Lower leg skin (tissue), 4 donors: ENCODE measurements at regions not wholly inside any gene's neighbourhood (a gene's known extent, or its start where the extent isn't known, plus 50 kb on each side); places are given as distances from the start of the nearest gene placed in this dataset.

Source experiments
- DNase-seq, 2 donors: peaks; one replicate each; pipeline ENCODE4 v3.0.0-alpha.2; 2019; ENCODE audit warnings: low spot score in 2 of 2
- H3K4me3 ChIP-seq: fragments of 200-600 bp; sonication (generic); 2 replicates; pipeline ENCODE4 v1.5.1; 2017; ENCODE audit warnings: mild to moderate bottlenecking, low read depth; ENCODE audit not compliant: poor library complexity, severe bottlenecking
- CTCF ChIP-seq, 3 donors: fragments of 450-650 bp; IDR thresholded peaks; one replicate each; pipeline ENCODE4 v1.5.1; 2016; ENCODE audit warnings: antibody characterized with exemption in 3 of 3, mild to moderate bottlenecking in 3 of 3, moderate library complexity in 2 of 3
- POLR2A ChIP-seq, 2 donors: fragments of 450-650 bp; IDR thresholded peaks; one replicate each; pipeline ENCODE4 v1.6.1; 2016 to 2017; ENCODE audit warnings: antibody characterized with exemption in 2 of 2, mild to moderate bottlenecking in 1 of 2, moderate library complexity in 1 of 2
- WGBS, 2 donors: methylation state at CpG; one replicate each; pipeline ENCODE4 v1.1.5; 2018; 5-methylcytosine and 5-hydroxymethylcytosine counted together
- intact Hi-C: fragments of 100-400 bp; cut with DNase I; formaldehyde crosslinking; loops from one replicate; pipeline ENCODE4 v1.15.0; 2023; ENCODE audit warnings: low total_unique reads

- intact Hi-C loops: no loop called here
- TF ChIP-seq POLR2A (IDR thresholded peaks at IDR 0.05) (no peak), CTCF (IDR thresholded peaks at IDR 0.05) (no peak)
- H3K4me3 ChIP-seq: no peak overlapping the region
- DNase-seq: no peak
- WGBS, 2 donors: 67 to 70% methylated on average over 3 of the region's 3 CpGs
Observed at GRCh38 chr2:82591718-82592117, 1867.4 kb downstream of the SUCLG1 start.

- intact Hi-C loops: no loop called here
- H3K4me3 ChIP-seq: no peak overlapping the region
- DNase-seq: no peak
- TF ChIP-seq CTCF (IDR thresholded peaks at IDR 0.05) (no peak), POLR2A (IDR thresholded peaks at IDR 0.05) (no peak)
Observed at GRCh38 chr2:82576656-82577055, 1882.4 kb downstream of the SUCLG1 start.

GRCh38 chr2:82539280-82539621 is 1919.8 kb downstream of the SUCLG1 start:
- no peak for TF ChIP-seq CTCF (IDR thresholded peaks at IDR 0.05)
- TF ChIP-seq POLR2A (IDR thresholded peaks at IDR 0.05): no peak
- no peak for DNase-seq
- 62 to 73% methylated on average over 3 of the region's 3 CpGs for WGBS, 2 donors
- intact Hi-C loops: no loop called here
- H3K4me3 ChIP-seq: no peak overlapping the region

- WGBS, 2 donors: 50 to 57% methylated on average over 1 of the region's 1 CpG
- intact Hi-C loops: no loop called here
- no peak overlapping the region for H3K4me3 ChIP-seq
- TF ChIP-seq POLR2A (IDR thresholded peaks at IDR 0.05): no peak
- DNase-seq: no peak
Observed at GRCh38 chr2:82538590-82539279, 1920.3 kb downstream of the SUCLG1 start.

DNA sequence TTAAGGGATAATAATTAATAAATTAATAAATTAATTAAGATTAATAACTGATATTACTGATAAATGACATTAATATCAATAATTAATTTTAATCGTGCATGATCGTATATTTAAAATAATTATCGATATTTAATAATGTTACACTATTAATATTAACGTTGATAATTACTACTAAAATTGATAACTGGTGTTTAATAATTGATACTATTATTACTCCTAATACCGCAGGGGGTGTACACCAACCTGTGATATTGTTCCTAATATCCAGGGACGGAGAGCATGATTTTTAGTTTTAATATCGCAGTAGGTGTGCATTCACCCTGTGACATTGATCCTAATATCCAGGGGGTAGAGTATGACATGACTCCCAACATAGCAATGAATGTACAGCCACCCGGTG is 1930.8 kb downstream of the SUCLG1 start:
- TF ChIP-seq POLR2A (IDR thresholded peaks at IDR 0.05) (no peak), CTCF (IDR thresholded peaks at IDR 0.05) (no peak)
- 89 to 93% methylated on average over 8 of the region's 8 CpGs for WGBS, 2 donors
- no peak for DNase-seq
- H3K4me3 ChIP-seq: no peak overlapping the region
- intact Hi-C loops: no loop called here

GRCh38 chr2:82527124-82527523 is 1932.0 kb downstream of the SUCLG1 start:
- no peak for DNase-seq
- H3K4me3 ChIP-seq: no peak overlapping the region
- 97 to 99% methylated on average over 12 of the region's 12 CpGs for WGBS, 2 donors
- intact Hi-C loops: no loop called here
- no peak for TF ChIP-seq CTCF (IDR thresholded peaks at IDR 0.05)
